ENCODE measurements at regions not wholly inside any gene's neighbourhood (a gene's known extent, or its start where the extent isn't known, plus 50 kb on each side); places are given as distances from the start of the nearest gene placed in this dataset.

GRCh38 chr22:48309115-48309705 lies 1518.5 kb downstream of the BRD1 start:
- peak overlapping the region; percentile 49 for H3K27ac ChIP-seq
- TF ChIP-seq CTCF (conservative IDR thresholded peaks at IDR 0.05): no peak

- TF ChIP-seq CTCF (conservative IDR thresholded peaks at IDR 0.05): no peak
- H3K27ac ChIP-seq: no peak overlapping the region
Measured at GRCh38 chr22:48307931-48308330, 1519.7 kb downstream of the BRD1 start.

DNA sequence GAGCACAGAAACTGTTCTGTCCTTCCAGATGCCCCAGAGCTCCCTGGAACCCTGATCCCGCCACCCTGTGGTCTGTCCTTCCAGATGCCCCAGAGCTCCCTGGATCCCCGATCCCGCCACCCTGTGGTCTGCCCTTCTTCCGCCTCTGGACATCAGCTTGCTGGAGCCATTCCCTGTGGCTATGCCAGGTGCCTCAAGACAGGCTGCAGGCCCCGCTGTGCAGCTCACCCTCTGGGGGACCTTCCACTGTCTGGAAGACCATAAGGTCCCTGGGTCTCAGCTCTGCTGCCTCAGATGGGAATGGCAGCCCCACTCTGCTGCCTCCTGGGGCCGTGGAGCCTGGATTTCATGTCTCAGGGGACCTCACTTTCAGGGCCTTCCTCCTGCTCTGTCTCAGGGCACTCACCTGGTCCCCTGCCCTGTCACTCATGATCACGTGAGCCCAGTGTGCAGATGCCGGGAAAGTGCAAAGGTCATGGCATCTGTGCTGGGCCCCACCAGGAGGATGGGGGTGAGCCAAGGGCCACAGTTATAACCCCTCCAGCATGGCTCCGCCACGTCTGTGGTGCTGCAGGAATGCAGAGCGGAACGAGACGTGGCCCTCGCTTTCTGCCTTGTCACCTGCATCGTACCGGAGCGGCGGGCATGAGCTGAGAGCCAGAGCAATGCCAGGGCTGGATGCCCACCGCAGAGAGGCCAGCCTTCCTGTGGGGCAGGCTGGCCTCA lies 1520.7 kb downstream of the BRD1 start:
- H3K27ac ChIP-seq: no peak overlapping the region
- TF ChIP-seq CTCF (conservative IDR thresholded peaks at IDR 0.05): no peak

DNA sequence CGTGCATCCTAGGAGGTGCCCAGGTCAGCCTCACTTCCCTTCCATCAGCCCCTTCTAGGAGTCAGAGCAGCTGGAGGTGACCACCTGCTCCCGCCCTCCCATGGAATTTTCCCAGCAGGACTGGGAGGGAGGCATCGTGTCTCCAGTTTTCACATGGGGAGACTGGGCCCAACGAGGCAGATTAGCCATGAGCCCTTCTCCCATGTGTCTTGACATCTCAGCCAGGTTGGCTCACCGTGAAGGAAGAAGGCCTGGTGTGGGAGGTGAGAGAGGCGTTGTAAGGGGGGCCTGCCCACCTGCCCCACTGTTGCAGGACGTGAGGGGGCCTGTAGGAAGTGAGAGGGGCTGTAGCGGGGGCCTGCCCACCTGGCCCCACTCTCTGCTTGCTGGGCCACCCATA lies 1521.4 kb downstream of the BRD1 start:
- TF ChIP-seq CTCF (conservative IDR thresholded peaks at IDR 0.05): no peak
- H3K27ac ChIP-seq: no peak overlapping the region

GRCh38 chr22:48305726-48306235 lies 1521.9 kb downstream of the BRD1 start:
- no peak for TF ChIP-seq CTCF (conservative IDR thresholded peaks at IDR 0.05)
- H3K27ac ChIP-seq: no peak overlapping the region

GRCh38 chr22:48303369-48303725 lies 1524.3 kb downstream of the BRD1 start:
- no peak overlapping the region for H3K27ac ChIP-seq
- no peak for TF ChIP-seq CTCF (conservative IDR thresholded peaks at IDR 0.05)

DNA sequence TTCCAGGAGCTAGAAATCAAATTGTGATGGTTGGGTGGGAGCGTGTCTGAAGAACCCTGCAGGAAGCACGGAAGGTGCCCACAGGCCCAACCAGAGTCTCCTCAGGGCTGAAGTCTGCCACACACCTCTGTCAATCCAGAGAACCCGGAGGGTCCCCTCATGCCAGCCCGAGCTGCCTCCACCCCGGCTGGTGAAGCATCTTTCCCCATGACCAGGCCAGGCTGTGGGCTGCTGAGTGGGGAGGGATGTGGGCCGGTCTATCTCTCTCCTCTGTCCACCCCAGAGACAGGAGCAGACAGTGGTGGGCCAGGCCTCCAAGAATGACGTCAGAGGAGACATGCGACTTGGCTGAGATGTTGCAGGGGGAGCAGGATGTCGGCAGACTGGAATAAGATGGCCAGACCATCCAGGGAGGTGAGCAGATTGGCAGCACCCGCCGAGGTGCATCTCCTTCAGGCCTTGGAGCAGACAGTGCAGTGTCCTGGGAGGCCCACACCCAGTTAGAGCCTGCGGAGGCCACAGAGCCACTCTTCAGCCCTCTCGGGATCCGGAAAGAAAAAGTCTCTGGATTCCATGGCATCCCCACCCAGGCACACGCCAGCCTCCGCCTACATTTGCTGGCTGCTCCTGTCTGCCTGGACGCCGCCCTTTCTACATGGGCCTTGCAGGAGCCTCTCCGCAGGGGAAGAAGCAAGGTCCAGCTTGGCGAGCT lies 1524.9 kb downstream of the BRD1 start:
- no peak for TF ChIP-seq CTCF (conservative IDR thresholded peaks at IDR 0.05)

More for the DNA sequence above, 1524.9 kb downstream of the BRD1 start:
- H3K27ac ChIP-seq: no peak overlapping the region

Data from VCaP (cell line).